Left ventricle myocardium superior (tissue), 1 donor: ENCODE measurements at regions not wholly inside any gene's neighbourhood (a gene's known extent, or its start where the extent isn't known, plus 50 kb on each side); places are given as distances from the start of the nearest gene placed in this dataset.
"Not testable (repeated sequence)": the region's sequence is repeated elsewhere in the genome, so short reads cannot be mapped to it uniquely, and the experiment has no call there.

Experiments
- ATAC-seq: fragments of 200-7000 bp; cut with Tn5 transposase; one replicate; pipeline ENCODE4 v1.9.1; 2020; ENCODE audit warnings: mild to moderate bottlenecking, moderate library complexity
- DNase-seq: peaks from one replicate; pipeline ENCODE4 v3.0.0-alpha.2; 2020
- intact Hi-C: fragments of 100-400 bp; cut with micrococcal nuclease; formaldehyde crosslinking; loops from one replicate; pipeline ENCODE4 v1.11.0; 2022
- donor health status: DM: no; HTN: yes; CAD: no; lungs with severe emphysema.

GRCh38 chr20:57996936-57997890 lies 231.2 kb downstream of the ANKRD60 start:
- ATAC-seq = no peak
- intact Hi-C loops = no loop called here
- DNase-seq = no peak

- ATAC-seq = no peak
- intact Hi-C loops = no loop called here
Observed at GRCh38 chr20:57996465-57996864, 232.0 kb downstream of the ANKRD60 start.

GRCh38 chr20:57995381-57995977 lies 233.0 kb downstream of the ANKRD60 start:
- intact Hi-C loops = no loop called here
- DNase-seq (no peak), ATAC-seq (peak; percentile 21)

More at GRCh38 chr20:57996465-57996864, 232.0 kb downstream of the ANKRD60 start:
- DNase-seq = no peak

- ATAC-seq (no peak), DNase-seq (no peak)
- intact Hi-C loops = no loop called here
Observed at GRCh38 chr20:57993716-57994431, 234.6 kb downstream of the ANKRD60 start.

- intact Hi-C loops = no loop called here
- no peak for DNase-seq
- peak; percentile 60 for ATAC-seq
Observed at GRCh38 chr20:57991211-57991881, 237.1 kb downstream of the ANKRD60 start.

GRCh38 chr20:57990396-57990987 lies 238.0 kb downstream of the ANKRD60 start:
- DNase-seq = no peak
- intact Hi-C loops = no loop called here
- peak; percentile 82 for ATAC-seq

- intact Hi-C loops = no loop called here
- no peak for ATAC-seq
- DNase-seq = no peak
Observed at GRCh38 chr20:57988828-57989227, 239.6 kb downstream of the ANKRD60 start.

- intact Hi-C loops = no loop called here
- no peak for ATAC-seq
- no peak for DNase-seq
Observed at GRCh38 chr20:57988422-57988821, 240.0 kb downstream of the ANKRD60 start.

GRCh38 chr20:57987659-57988058 lies 240.8 kb downstream of the ANKRD60 start:
- intact Hi-C loops = no loop called here
- DNase-seq (no peak), ATAC-seq (no peak)

- ATAC-seq = no peak
- intact Hi-C loops = no loop called here
Observed at GRCh38 chr20:57986666-57987065, 241.8 kb downstream of the ANKRD60 start.

GRCh38 chr20:57985278-57985677 lies 243.2 kb downstream of the ANKRD60 start:
- ATAC-seq (peak; percentile 83), DNase-seq (peak; percentile 55)
- intact Hi-C loops = no loop called here

More at GRCh38 chr20:57986666-57987065, 241.8 kb downstream of the ANKRD60 start:
- no peak for DNase-seq

GRCh38 chr20:57983082-57983481 lies 245.4 kb downstream of the ANKRD60 start:
- intact Hi-C loops = no loop called here
- no peak for ATAC-seq

GRCh38 chr20:57980506-57980905 lies 247.9 kb downstream of the ANKRD60 start:
- ATAC-seq (no peak), DNase-seq (no peak)
- intact Hi-C loops = no loop called here

More at GRCh38 chr20:57983082-57983481, 245.4 kb downstream of the ANKRD60 start:
- no peak for DNase-seq

GRCh38 chr20:57977569-57977968 lies 250.9 kb downstream of the ANKRD60 start:
- intact Hi-C loops = no loop called here

GRCh38 chr20:57977141-57977540 lies 251.3 kb downstream of the ANKRD60 start:
- peak; percentile 41 for DNase-seq
- intact Hi-C loops = no loop called here
- peak; percentile 75 for ATAC-seq

More at GRCh38 chr20:57977569-57977968, 250.9 kb downstream of the ANKRD60 start:
- ATAC-seq (peak; percentile 39), DNase-seq (no peak)

- no peak for DNase-seq
- intact Hi-C loops = no loop called here
- no peak for ATAC-seq
Observed at GRCh38 chr20:57974863-57975262, 253.6 kb downstream of the ANKRD60 start.

- intact Hi-C loops = no loop called here
- no peak for DNase-seq
Observed at GRCh38 chr20:57973886-57974285, 254.6 kb downstream of the ANKRD60 start.

GRCh38 chr20:57971583-57971982 lies 256.9 kb downstream of the ANKRD60 start:
- DNase-seq, ATAC-seq, intact Hi-C loops: not testable (repeated sequence)

More at GRCh38 chr20:57973886-57974285, 254.6 kb downstream of the ANKRD60 start:
- no peak for ATAC-seq

- intact Hi-C loops = no loop called here
- ATAC-seq = no peak
- no peak for DNase-seq
Observed at GRCh38 chr20:57970856-57971255, 257.6 kb downstream of the ANKRD60 start.
